Left ventricle myocardium superior (tissue), 1 donor: ENCODE measurements at regions not wholly inside any gene's neighbourhood (a gene's known extent, or its start where the extent isn't known, plus 50 kb on each side); places are given as distances from the start of the nearest gene placed in this dataset.
A peak's percentile ranks its signal among the peaks of the same experiment; 100 is the strongest.
"Not testable (repeated sequence)": the region's sequence is repeated elsewhere in the genome, so short reads cannot be mapped to it uniquely, and the experiment has no call there.

Source experiments
- ATAC-seq: fragments of 200-7000 bp; cut with Tn5 transposase; one replicate; pipeline ENCODE4 v1.9.1; 2020; ENCODE audit warnings: mild to moderate bottlenecking, moderate library complexity
- DNase-seq: peaks from one replicate; pipeline ENCODE4 v3.0.0-alpha.2; 2020
- intact Hi-C: fragments of 100-400 bp; cut with micrococcal nuclease; formaldehyde crosslinking; loops from one replicate; pipeline ENCODE4 v1.11.0; 2022
- donor health status: DM: no; HTN: yes; CAD: no; lungs with severe emphysema.

DNA sequence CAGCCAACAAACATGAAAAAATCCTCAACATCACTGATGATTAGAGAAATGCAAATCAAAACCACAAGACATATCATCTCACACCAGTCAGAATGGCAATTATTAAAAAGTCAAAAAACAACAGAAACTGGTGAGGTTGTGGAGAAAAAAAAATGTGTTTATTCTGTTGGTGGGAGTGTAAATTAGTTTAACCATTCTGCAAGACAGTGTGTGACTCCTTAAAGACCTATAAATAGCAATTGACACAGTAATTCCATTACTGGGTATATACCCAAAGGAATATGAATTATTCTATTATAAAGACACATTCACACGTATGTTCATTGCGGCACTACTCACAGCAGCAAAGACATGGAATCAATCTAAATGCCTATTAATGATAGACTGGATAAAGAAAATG, 427.3 kb upstream of the CHORDC1 start:
- ATAC-seq (no peak), DNase-seq (no peak)
- intact Hi-C loops = no loop called here

DNA sequence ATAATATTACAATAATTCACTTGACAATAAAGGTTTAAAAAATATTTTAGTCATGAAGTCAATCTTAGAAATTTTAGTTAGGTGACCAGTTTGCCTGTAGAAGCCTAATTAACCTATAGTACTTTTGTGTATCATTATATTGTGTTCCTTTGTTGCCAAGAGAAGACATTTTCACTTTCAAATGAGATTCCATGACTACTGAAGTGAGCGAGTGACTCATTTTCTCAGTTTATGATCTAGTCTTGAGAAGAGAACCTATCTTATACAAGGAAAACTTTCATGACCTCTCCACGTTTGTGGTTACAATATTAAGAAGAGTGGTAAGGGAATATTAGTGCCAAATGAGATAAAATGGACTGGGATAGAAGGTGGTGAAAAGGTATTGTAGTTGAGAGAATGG, 423.9 kb upstream of the CHORDC1 start:
- DNase-seq (no peak), ATAC-seq (no peak)
- intact Hi-C loops = no loop called here

DNA sequence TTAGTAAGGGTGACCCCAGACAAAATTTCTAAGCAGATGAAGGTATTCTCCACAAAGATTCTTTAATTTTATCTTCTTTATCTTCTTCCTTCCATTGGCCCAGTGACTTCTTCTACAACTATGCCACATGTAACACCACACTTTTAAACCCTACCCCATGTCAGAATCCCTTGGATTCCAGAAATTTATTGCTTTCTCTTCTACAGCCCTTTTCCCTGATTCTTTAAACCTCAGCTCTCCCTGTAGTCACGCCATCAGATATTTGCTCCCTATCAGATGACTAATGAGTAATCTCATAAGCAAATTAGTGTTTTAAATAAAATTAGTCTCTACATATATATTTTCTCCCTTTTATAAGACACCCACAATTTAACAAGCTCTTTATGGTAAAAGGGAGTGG, 423.4 kb upstream of the CHORDC1 start:
- DNase-seq (no peak), ATAC-seq (no peak)
- intact Hi-C loops = no loop called here

DNA sequence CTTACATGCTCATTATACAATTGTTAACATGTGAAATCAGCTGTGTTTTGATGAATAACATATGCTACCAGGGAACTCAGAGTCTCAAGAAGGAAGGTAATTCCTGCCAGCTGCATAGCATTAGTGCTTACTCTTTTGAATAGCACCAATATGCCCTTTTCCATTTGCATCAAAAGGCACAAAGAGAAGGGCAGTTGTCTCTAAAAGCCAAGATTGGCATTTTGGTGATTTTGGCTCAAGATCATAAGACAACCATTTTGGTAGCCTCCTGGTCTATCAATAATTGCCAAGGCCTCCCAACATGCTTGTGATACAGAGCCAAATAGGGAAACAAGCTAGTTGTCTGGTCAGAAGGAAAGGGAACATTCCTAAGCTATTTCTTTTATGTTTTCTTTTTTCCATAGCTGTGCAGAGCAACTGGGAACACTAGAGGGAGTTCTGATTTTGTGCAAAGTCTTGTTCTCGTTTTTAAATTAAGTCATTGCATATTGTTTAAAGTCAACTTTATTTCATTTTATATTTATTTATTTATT, 416.7 kb upstream of the CHORDC1 start:
- no peak for ATAC-seq
- intact Hi-C loops = no loop called here
- no peak for DNase-seq

DNA sequence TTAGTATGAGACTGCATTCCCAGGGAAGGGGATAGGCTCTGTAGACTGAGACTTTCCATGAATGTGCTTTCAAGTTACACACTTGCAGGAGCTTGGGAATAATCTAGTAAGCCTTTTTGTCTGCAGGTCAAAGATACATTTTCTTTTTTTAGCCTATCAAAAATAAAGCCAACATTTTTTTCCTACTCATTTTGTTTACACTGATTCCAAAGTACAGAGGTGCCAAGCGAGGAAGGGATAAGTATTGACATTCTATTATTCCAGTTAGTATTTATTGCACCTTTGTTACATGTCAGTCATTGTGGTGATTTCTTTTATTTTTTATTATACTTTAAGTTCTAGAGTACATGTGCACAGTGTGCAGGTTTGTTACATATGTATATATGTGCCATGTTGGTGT, 413.0 kb upstream of the CHORDC1 start:
- DNase-seq (no peak), ATAC-seq (no peak)
- intact Hi-C loops = no loop called here

DNA sequence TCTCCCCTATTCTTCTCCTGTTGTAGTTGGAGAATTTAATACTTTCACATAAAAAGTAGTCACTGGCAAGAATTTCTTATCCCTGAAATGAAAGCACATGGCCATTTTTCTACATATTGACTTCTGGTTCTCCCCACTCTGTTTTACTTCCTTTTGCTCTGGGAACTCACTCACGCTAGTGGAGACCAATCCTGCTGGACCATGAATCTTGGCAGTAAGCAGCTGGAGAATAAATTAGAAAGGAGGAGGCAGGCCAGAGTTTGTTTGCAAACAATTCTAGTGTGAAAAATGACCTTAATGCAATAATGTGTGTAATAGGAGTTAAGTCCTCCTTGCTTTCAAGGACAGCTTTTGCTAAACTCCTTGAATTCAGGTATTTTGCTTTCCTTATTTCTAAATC, 412.3 kb upstream of the CHORDC1 start:
- intact Hi-C loops = no loop called here

DNA sequence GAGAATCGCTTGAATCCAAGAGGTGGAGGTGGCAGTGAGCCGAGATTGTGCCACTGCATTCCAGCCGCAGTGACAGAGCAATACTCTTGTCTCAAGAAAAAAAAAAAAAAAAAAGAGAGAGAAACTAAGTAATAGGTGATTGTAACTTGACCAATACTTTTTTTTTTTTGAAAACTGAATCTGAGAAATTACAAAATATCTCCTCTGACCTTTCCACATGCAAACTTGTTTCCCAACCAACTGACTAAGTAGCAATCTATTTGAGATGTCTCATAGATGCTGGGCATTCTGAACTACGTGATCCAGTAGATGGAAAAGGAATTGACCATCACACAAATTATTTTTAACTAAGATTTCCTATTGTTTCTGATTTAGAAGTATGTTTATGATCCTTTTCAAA, 407.3 kb upstream of the CHORDC1 start:
- intact Hi-C loops = no loop called here
- DNase-seq (no peak), ATAC-seq (no peak)

More for the DNA sequence above, 412.3 kb upstream of the CHORDC1 start:
- ATAC-seq = no peak
- no peak for DNase-seq

DNA sequence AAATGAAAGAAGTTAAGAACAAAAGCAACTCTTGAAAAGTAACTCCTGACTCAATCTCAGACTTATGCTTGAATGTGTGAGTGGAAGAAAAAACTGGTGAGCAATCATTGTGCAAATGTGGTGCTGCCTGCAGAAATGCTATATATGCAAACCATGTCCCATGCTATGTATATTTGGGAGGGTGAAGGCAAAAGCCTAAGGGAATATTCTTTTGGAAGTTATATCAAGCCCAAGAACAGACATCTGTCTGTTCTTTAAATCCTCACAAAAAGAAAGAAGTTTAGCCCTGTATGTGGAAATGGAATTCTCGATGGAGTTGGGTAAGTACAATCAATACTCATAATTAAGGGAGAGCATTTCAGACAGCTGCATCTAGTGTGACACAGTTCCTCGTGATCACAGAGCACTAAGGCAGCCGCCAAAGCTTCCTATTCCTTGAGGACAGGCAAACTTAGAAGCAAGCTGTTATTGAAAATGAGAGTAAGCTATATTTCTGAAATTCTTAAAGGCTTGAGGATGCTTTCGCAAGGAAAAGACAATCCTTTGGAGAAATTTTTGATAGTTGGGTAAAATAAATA, 406.5 kb upstream of the CHORDC1 start:
- DNase-seq (no peak), ATAC-seq (no peak)
- intact Hi-C loops = no loop called here

DNA sequence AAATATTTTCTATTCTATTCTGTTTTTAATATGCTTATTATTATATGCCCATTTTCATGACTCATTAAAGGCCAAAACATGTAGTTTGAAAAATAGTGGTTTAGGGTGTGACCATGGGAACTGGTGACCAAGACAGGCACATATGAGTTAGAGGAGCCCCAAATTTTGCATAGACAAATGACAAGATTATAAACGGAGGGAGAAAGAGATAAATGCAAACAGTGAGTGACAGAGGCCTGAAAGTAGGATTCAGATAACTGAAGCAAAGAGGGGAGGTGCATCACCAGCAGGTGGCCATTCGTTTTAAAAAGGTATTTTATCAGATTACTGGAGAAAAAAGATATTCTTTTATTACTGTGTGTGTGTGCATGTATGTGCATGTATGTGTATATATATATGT, 391.5 kb upstream of the CHORDC1 start:
- intact Hi-C loops = no loop called here
- ATAC-seq (no peak), DNase-seq (no peak)

DNA sequence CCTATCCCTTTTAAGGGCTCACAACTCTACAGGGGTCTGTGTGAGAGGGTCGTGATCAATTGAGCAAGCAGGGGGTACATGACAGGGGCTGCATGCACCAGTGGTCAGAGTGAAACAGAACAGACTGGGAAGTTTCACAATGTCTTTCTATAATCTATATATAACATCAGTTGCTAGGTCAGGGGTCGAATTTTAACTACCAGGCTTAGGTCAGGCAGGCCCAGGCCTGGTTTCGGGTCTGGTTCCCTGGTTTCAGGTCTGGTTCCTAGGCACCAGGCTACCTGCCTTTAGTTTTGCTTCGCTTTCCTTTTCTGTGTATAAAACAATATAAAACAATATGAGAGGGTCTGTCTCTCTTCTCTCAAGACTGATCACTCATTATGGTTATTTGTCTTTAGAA, 390.2 kb upstream of the CHORDC1 start:
- ATAC-seq, DNase-seq, intact Hi-C loops: not testable (repeated sequence)

DNA sequence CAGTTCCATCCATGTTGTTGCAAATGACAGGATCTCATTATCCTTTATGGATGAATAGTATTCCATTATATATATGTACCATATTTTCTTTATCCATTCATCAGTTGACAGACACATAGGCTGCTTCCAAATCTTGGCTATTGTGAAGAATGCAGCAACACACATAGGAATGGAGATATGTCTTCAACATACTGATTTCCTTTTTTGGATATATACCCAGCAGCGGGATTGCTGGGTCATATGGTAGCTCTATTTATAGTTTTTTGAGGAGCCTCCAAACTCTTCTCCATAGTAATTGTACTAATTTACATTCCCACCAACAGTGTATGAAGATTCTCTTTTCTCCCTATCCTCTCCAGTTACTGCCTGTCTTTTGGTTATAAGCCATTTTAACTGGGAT, 383.9 kb upstream of the CHORDC1 start:
- no peak for ATAC-seq
- DNase-seq = no peak
- intact Hi-C loops = no loop called here

DNA sequence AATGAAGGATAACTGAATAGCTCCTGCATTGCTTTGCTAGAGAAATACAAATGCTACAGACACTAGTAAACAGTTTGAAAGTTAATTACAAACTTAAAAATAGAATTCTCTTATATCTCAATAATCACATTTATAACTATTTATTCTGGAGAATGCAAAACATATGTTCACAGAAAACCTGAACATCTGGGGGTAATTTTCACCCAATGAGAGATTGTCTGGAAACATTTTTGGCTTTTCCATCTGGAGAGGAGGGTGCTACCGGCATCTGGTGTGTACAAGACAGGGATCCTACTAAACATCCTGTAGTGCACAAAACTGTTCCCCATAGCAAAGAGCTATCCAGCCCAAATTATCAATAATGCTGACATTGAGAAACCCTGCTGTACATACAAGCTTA, 378.4 kb upstream of the CHORDC1 start:
- intact Hi-C loops = no loop called here
- DNase-seq (no peak), ATAC-seq (no peak)

DNA sequence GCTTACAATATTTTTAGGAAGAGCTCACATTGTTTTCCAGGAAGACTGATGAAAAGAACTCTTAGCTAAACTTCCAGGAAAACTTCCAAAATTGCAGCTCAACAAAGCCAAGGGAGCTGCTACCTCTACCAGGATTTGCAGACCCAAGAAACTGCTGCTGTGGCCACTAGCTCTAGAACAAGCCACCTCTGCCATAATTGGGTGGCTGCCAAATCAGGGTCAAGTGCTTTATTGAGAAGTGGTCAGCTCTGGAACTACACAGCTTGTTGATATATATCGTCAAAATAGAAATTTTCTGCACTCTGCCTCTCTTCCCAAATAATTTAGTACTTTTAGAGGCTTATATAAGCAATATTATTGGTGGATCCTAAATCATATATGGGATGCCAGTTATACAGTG, 371.8 kb upstream of the CHORDC1 start:
- no peak for ATAC-seq
- intact Hi-C loops = no loop called here
- no peak for DNase-seq

DNA sequence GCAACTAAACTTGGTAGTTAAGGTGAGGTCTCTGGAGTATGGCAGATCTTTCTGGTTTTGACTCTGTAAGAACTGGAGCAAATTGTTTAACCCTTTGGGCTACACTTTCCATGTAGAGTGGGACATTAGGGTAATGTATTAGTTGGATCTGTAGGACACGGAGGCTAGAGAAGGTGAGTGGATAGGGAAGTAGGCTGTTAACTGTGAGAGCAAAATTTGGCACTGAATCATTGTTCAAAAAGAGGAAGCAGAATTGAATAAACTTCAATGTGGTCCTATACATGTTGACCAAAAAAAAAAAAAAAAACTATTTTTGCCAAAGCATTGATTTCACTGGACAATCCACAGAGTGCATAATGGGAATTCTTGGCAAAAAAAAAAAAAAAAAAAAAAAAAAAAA, 370.2 kb upstream of the CHORDC1 start:
- intact Hi-C loops = no loop called here
- DNase-seq = no peak
- ATAC-seq = no peak

DNA sequence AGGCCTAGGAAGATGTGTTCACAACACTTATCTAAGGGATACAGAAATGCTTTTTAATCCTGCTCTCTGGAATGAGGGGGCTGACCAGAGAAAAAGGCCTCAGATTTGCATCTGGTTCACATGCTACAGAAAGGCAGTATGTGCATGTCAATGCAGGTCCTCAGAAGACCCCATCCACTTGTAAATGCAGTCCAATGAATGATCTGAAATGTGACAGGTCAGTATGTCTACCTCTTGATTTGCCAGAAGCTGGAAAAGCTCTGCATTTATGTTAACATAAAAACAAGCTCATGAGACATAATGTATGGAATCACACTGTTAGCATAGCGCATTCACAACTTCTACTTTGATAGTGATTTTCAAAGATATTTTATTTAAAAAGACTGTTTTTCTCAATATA, 367.4 kb upstream of the CHORDC1 start:
- intact Hi-C loops = no loop called here
- DNase-seq (no peak), ATAC-seq (no peak)

DNA sequence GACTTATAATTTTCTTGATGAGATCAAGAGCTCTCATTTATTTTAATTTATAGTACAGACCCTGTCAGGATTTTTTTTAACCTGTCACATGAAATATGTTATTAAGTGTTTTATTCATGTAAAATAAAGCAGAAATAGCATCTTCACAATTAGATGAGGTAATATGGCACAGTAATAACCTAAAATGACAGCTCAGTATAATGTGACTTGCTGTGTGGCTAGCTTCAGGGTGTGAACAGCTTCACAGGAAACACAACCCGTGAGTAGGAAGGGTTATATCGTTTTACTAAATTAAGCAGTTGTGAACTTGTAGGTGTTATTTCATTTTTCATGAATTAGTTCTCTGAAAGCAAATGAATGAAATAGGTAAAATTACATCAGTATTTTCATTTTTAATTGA, 366.9 kb upstream of the CHORDC1 start:
- DNase-seq = no peak
- intact Hi-C loops = no loop called here
- no peak for ATAC-seq

DNA sequence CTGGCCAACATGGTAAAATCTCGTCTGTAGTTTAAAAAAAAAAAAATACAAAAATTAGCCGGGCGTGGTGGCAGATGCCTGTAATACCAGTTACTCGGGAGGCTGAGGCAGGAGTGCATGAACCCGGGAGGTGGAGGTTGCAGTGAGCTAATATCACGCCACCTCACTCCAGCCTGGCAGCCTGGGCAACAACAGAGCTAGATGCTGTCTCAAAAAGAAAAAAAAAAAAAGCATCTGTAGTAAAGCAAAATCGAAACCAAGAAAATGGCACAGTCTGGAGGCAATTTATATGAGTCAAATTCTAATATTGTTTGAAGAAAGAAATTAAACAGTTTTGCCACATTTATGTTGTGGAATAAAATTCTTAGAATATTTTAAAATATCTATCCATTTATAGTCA, 365.0 kb upstream of the CHORDC1 start:
- intact Hi-C loops = no loop called here
- no peak for ATAC-seq
- no peak for DNase-seq

DNA sequence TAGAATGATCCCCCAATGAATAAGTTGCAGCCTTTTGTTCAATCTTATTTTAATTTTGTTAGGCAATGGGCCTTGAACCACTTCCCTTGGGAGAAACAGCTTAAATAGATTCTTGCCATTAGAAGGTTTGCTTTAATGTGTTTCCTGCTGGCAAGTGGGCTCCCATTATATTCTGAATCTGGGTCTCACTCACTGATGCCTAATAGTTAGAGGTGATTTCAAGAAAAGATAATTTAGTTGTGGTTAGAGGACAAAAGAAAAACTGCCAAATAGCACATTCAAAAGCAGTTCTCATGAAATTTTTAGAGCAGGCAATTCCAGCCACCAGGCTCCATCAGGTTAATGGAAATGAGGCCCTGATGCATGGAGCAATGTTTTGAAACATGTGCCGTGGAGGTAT, 362.6 kb upstream of the CHORDC1 start:
- intact Hi-C loops = no loop called here
- DNase-seq = no peak
- no peak for ATAC-seq

DNA sequence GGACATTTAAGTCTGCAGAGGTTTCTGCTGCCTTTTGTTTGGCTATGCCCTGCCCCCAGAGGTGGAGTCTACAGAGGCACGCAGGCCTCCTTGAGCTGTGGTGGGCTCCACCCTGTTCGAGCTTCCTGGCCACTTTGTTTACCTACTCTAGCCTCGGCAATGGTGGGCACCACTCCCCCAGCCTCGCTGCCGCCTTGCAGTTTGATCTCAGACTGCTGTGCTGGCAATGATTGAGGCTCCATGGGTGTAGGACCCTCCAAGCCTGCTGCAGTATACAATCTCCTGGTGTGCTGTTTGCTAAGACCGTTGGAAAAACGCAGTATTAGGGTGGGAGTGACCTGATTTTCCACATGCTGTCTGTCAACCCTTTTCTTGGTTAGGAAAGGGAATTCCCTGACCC, 360.1 kb upstream of the CHORDC1 start:
- DNase-seq, ATAC-seq, intact Hi-C loops: not testable (repeated sequence)

DNA sequence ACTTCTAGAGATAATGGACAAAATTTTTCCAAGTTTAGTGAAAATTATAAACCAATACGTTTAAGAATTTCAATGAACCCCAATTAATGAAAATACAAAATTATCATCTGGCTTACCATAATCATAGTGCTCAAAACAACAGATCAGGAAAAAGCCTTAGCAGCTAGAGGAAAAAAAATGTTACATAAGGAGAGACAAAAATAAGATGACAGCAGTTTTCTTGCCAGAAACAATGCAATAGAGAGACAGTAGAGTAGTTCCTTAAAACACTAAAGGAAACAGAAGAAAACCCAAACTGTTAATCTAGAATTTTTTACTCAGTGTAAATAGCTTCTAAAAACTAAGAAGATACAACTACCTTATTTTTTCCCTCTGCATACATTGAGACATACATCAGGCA, 341.7 kb upstream of the CHORDC1 start:
- intact Hi-C loops = no loop called here
- no peak for DNase-seq
- no peak for ATAC-seq

DNA sequence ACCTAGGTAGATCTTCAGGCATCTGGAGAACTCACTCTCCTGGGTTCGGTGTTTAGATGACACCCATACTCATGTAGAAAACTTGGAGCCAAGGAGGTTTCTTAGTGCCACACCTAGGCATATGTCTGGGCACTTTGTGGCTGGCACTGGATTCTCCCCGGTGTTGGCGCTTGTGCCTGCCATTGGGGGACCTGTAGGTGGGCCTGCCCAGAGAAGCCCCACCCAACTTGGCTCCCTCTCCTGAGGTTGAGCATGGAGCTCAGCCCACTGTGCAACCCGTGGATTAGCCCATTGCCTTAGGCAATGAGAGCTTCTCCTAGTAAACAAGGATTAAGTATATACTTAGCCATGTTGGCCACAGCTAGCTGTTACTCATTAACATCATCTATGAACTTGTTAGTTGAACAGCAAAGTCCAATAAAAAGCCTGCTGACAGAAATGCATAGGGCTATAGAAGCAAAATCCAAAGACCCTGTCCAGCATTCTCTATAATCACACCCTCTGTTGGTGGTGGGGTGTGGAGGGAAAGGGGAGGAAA, 335.5 kb upstream of the CHORDC1 start:
- no peak for ATAC-seq
- intact Hi-C loops = no loop called here
- no peak for DNase-seq

DNA sequence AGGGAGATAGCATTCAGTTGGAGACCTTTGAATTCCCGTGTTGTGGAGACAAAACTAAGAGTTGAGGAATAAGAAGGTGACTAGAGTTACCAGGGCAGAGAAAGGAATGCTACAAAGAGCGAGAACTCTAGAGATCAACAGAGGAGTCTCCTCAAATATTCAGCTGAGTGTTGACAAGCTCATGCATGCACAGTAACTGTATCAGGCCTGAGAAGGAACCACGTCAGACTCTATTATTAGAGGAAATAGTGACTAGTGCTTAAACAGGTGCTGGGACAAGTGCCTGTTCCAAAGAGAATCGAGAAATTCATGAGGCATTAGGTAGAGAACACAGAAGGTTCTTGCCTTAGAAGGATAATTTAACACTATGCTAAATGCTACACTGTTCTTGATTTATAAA, 333.8 kb upstream of the CHORDC1 start:
- DNase-seq = no peak
- intact Hi-C loops = no loop called here
- peak; percentile 99 for ATAC-seq
